ENCODE measurements at regions not wholly inside any gene's neighbourhood (a gene's known extent, or its start where the extent isn't known, plus 50 kb on each side); places are given as distances from the start of the nearest gene placed in this dataset.

GRCh38 chr3:13191016-13191415 is 117.8 kb upstream of the IQSEC1 start:
- H4K91ac ChIP-seq (ENCODE audit: low read depth, low read length, poor library complexity), result no peak overlapping the region
- H2BK120ac ChIP-seq (ENCODE audit: low read depth, low read length), result no peak overlapping the region
- H3K4me3 ChIP-seq (ENCODE audit: low read length in 2 of 2), result no peak overlapping the region
- H2BK15ac ChIP-seq (ENCODE audit: low read length), result no peak overlapping the region
- H2BK12ac ChIP-seq (ENCODE audit: low read length), result no peak overlapping the region
- no peaks in the 10 kb centered on the region for H3K9me3 ChIP-seq (replicated peaks in 1 of 2; ENCODE audit: control insufficient read depth in 2 of 2, insufficient read depth in 1 of 2, low read depth in 1 of 2, low read length in 2 of 2)
- H3K27me3 ChIP-seq (ENCODE audit: control insufficient read depth in 3 of 3, insufficient read depth in 3 of 3, low read depth in 1 of 3, low read length in 3 of 3), result no peaks in the 10 kb centered on the region
- no peak overlapping the region for H3K4ac ChIP-seq (ENCODE audit: low read length)
- peak overlapping the region; percentile 45 for H3K23ac ChIP-seq (ENCODE audit: low read depth, low read length, poor library complexity)
- H2AK5ac ChIP-seq (ENCODE audit: low read depth, low read length), result peak overlapping the region; percentile 21
- no peak overlapping the region for H3K9ac ChIP-seq (ENCODE audit: low read depth, low read length, poor library complexity)
- no peaks in the 10 kb centered on the region for H3K79me1 ChIP-seq (ENCODE audit: low read depth, low read length)
- no peak overlapping the region for H3K27ac ChIP-seq (replicated peaks; ENCODE audit: low read length)
- no peak overlapping the region for H4K8ac ChIP-seq (ENCODE audit: low read depth, low read length)
- no peak overlapping the region for H2AFZ ChIP-seq (ENCODE audit: low read length)
- peak overlapping the region; percentile 1 for H3K14ac ChIP-seq (ENCODE audit: low read length)
- no peak overlapping the region for H3K18ac ChIP-seq (ENCODE audit: low read length)
- no peak overlapping the region for H2BK5ac ChIP-seq (ENCODE audit: low read length)
- no peak for DNase-seq (ENCODE audit: low spot score)
- H3K36me3 ChIP-seq (replicated peaks in 1 of 2; ENCODE audit: control insufficient read depth in 2 of 2, insufficient read depth in 2 of 2, low read length in 2 of 2), result no peaks in the 10 kb centered on the region
- H3K4me2 ChIP-seq (ENCODE audit: insufficient read depth, low read length, poor library complexity, severe bottlenecking), result no peak overlapping the region
- no CpG with 5 or more reads among the region's 12 CpGs for WGBS, 2 donors (ENCODE audit: extremely low coverage in 2 of 2, insufficient read length in 2 of 2, insufficient replicate concordance in 1 of 2)
- peaks cover 6 to 7% of the 10 kb centered on the region in 2 donors for H3K4me1 ChIP-seq (ENCODE audit: control insufficient read depth in 2 of 2, insufficient read depth in 1 of 2, low read depth in 1 of 2, low read length in 2 of 2)

GRCh38 chr3:13190378-13190765 is 117.1 kb upstream of the IQSEC1 start:
- no peak overlapping the region for H2BK12ac ChIP-seq (ENCODE audit: low read length)
- peaks cover 6% of the 10 kb centered on the region in 2 donors for H3K4me1 ChIP-seq (ENCODE audit: control insufficient read depth in 2 of 2, insufficient read depth in 1 of 2, low read depth in 1 of 2, low read length in 2 of 2)
- H2AK5ac ChIP-seq (ENCODE audit: low read depth, low read length), result no peak overlapping the region
- no peak overlapping the region for H2BK5ac ChIP-seq (ENCODE audit: low read length)
- H3K36me3 ChIP-seq (replicated peaks in 1 of 2; ENCODE audit: control insufficient read depth in 2 of 2, insufficient read depth in 2 of 2, low read length in 2 of 2), result no peaks in the 10 kb centered on the region
- H3K4ac ChIP-seq (ENCODE audit: low read length), result no peak overlapping the region
- H3K4me3 ChIP-seq (ENCODE audit: low read length in 2 of 2), result no peak overlapping the region
- H3K9ac ChIP-seq (ENCODE audit: low read depth, low read length, poor library complexity), result no peak overlapping the region
- no peak overlapping the region for H3K27ac ChIP-seq (replicated peaks; ENCODE audit: low read length)
- H3K9me3 ChIP-seq (replicated peaks in 1 of 2; ENCODE audit: control insufficient read depth in 2 of 2, insufficient read depth in 1 of 2, low read depth in 1 of 2, low read length in 2 of 2), result no peaks in the 10 kb centered on the region
- no peaks in the 10 kb centered on the region for H3K27me3 ChIP-seq (ENCODE audit: control insufficient read depth in 3 of 3, insufficient read depth in 3 of 3, low read depth in 1 of 3, low read length in 3 of 3)
- H2BK120ac ChIP-seq (ENCODE audit: low read depth, low read length), result no peak overlapping the region
- no peaks in the 10 kb centered on the region for H3K79me1 ChIP-seq (ENCODE audit: low read depth, low read length)
- no peak overlapping the region for H3K14ac ChIP-seq (ENCODE audit: low read length)
- no peak overlapping the region for H3K4me2 ChIP-seq (ENCODE audit: insufficient read depth, low read length, poor library complexity, severe bottlenecking)
- no peak overlapping the region for H3K23ac ChIP-seq (ENCODE audit: low read depth, low read length, poor library complexity)
- no peak overlapping the region for H4K91ac ChIP-seq (ENCODE audit: low read depth, low read length, poor library complexity)
- no peak for DNase-seq (ENCODE audit: low spot score)
- H4K8ac ChIP-seq (ENCODE audit: low read depth, low read length), result no peak overlapping the region
- H3K18ac ChIP-seq (ENCODE audit: low read length), result no peak overlapping the region
- no peak overlapping the region for H2AFZ ChIP-seq (ENCODE audit: low read length)
- WGBS, 2 donors (ENCODE audit: extremely low coverage in 2 of 2, insufficient read length in 2 of 2, insufficient replicate concordance in 1 of 2), result no CpG with 5 or more reads among the region's 2 CpGs
- no peak overlapping the region for H2BK15ac ChIP-seq (ENCODE audit: low read length)

- WGBS, 2 donors (ENCODE audit: extremely low coverage in 2 of 2, insufficient read length in 2 of 2, insufficient replicate concordance in 1 of 2), result no CpG with 5 or more reads among the region's 11 CpGs
- Histone ChIP-seq H2BK5ac (ENCODE audit: low read length) (no peak overlapping the region), H3K9me3 (replicated peaks in 1 of 2; ENCODE audit: control insufficient read depth in 2 of 2, insufficient read depth in 1 of 2, low read depth in 1 of 2, low read length in 2 of 2) (no peaks in the 10 kb centered on the region), H3K27me3 (ENCODE audit: control insufficient read depth in 3 of 3, insufficient read depth in 3 of 3, low read depth in 1 of 3, low read length in 3 of 3) (no peaks in the 10 kb centered on the region), H2BK120ac (ENCODE audit: low read depth, low read length) (no peak overlapping the region), H3K4me2 (ENCODE audit: insufficient read depth, low read length, poor library complexity, severe bottlenecking) (no peak overlapping the region), H3K14ac (ENCODE audit: low read length) (peak overlapping the region; percentile 87), H3K36me3 (replicated peaks in 1 of 2; ENCODE audit: control insufficient read depth in 2 of 2, insufficient read depth in 2 of 2, low read length in 2 of 2) (no peaks in the 10 kb centered on the region), H3K18ac (ENCODE audit: low read length) (peak overlapping the region; percentile 62), H3K23ac (ENCODE audit: low read depth, low read length, poor library complexity) (peak overlapping the region; percentile 32), H4K91ac (ENCODE audit: low read depth, low read length, poor library complexity) (no peak overlapping the region), H2AK5ac (ENCODE audit: low read depth, low read length) (no peak overlapping the region), H3K27ac (replicated peaks; ENCODE audit: low read length) (no peak overlapping the region), H3K4ac (ENCODE audit: low read length) (no peak overlapping the region), H2BK15ac (ENCODE audit: low read length) (no peak overlapping the region), H4K8ac (ENCODE audit: low read depth, low read length) (no peak overlapping the region), H2AFZ (ENCODE audit: low read length) (no peak overlapping the region), H3K79me1 (ENCODE audit: low read depth, low read length) (no peaks in the 10 kb centered on the region), H3K4me3 (ENCODE audit: low read length in 2 of 2) (no peak overlapping the region), H3K9ac (ENCODE audit: low read depth, low read length, poor library complexity) (no peak overlapping the region), H3K4me1 (ENCODE audit: control insufficient read depth in 2 of 2, insufficient read depth in 1 of 2, low read depth in 1 of 2, low read length in 2 of 2) (peaks cover 3 to 6% of the 10 kb centered on the region in 2 donors), H2BK12ac (ENCODE audit: low read length) (no peak overlapping the region)
- DNase-seq (ENCODE audit: low spot score), result no peak
Observed at GRCh38 chr3:13189639-13190377, 116.6 kb upstream of the IQSEC1 start.

GRCh38 chr3:13188975-13189374 is 115.7 kb upstream of the IQSEC1 start:
- Histone ChIP-seq H3K23ac (ENCODE audit: low read depth, low read length, poor library complexity) (no peak overlapping the region), H2BK120ac (ENCODE audit: low read depth, low read length) (no peak overlapping the region), H3K9ac (ENCODE audit: low read depth, low read length, poor library complexity) (no peak overlapping the region), H3K4me1 (ENCODE audit: control insufficient read depth in 2 of 2, insufficient read depth in 1 of 2, low read depth in 1 of 2, low read length in 2 of 2) (peaks cover 0 to 6% of the 10 kb centered on the region in 2 donors), H3K27me3 (ENCODE audit: control insufficient read depth in 3 of 3, insufficient read depth in 3 of 3, low read depth in 1 of 3, low read length in 3 of 3) (no peaks in the 10 kb centered on the region), H2BK5ac (ENCODE audit: low read length) (no peak overlapping the region), H3K27ac (replicated peaks; ENCODE audit: low read length) (no peak overlapping the region), H2AFZ (ENCODE audit: low read length) (no peak overlapping the region), H3K9me3 (replicated peaks in 1 of 2; ENCODE audit: control insufficient read depth in 2 of 2, insufficient read depth in 1 of 2, low read depth in 1 of 2, low read length in 2 of 2) (no peaks in the 10 kb centered on the region), H3K4me2 (ENCODE audit: insufficient read depth, low read length, poor library complexity, severe bottlenecking) (no peak overlapping the region), H3K18ac (ENCODE audit: low read length) (no peak overlapping the region), H3K4ac (ENCODE audit: low read length) (no peak overlapping the region), H2BK15ac (ENCODE audit: low read length) (no peak overlapping the region), H3K79me1 (ENCODE audit: low read depth, low read length) (no peaks in the 10 kb centered on the region), H3K4me3 (ENCODE audit: low read length in 2 of 2) (no peak overlapping the region), H3K36me3 (replicated peaks in 1 of 2; ENCODE audit: control insufficient read depth in 2 of 2, insufficient read depth in 2 of 2, low read length in 2 of 2) (no peaks in the 10 kb centered on the region), H4K91ac (ENCODE audit: low read depth, low read length, poor library complexity) (no peak overlapping the region), H4K8ac (ENCODE audit: low read depth, low read length) (no peak overlapping the region), H2BK12ac (ENCODE audit: low read length) (no peak overlapping the region), H2AK5ac (ENCODE audit: low read depth, low read length) (no peak overlapping the region), H3K14ac (ENCODE audit: low read length) (no peak overlapping the region)
- DNase-seq (ENCODE audit: low spot score), result no peak
- no CpG with 5 or more reads among the region's 1 CpG for WGBS, 2 donors (ENCODE audit: extremely low coverage in 2 of 2, insufficient read length in 2 of 2, insufficient replicate concordance in 1 of 2)
